Panc1 (cell line): ENCODE measurements at regions not wholly inside any gene's neighbourhood (a gene's known extent, or its start where the extent isn't known, plus 50 kb on each side); places are given as distances from the start of the nearest gene placed in this dataset.

Source experiments
- ATAC-seq: fragments of 200-7000 bp; cut with Tn5 transposase; 2 replicates; pipeline ENCODE4 v1.9.1; 2020; ENCODE audit warnings: mild to moderate bottlenecking, moderate library complexity
- BruUV-seq: library from RNA; stranded (reverse); fragments of 400-500 nt; replicated peaks from 2 replicates; lab custom pipeline; 2021; lab: Mats Ljungman, UMichigan
- CTCF ChIA-PET: fragments of 300-600 bp; sonication (Branson Sonifier 250); formaldehyde crosslinking; loops from one replicate; lab custom pipeline; 2022; ENCODE audit warnings: antibody characterized with exemption; lab: Charles Lee
- POLR2A ChIA-PET: fragments of 300-600 bp; sonication (Branson Sonifier 250); formaldehyde crosslinking; loops from one replicate; lab custom pipeline; 2022; ENCODE audit warnings: antibody characterized with exemption; lab: Charles Lee
- DNase-seq: peaks from one replicate; pipeline ENCODE4 v3.0.0-alpha.2; 2010; ENCODE audit warnings: low read depth, low spot score
- H3K27ac ChIP-seq: 2 replicates; pipeline ENCODE4 v1.5.1; 2011; ENCODE audit warnings: mild to moderate bottlenecking, low read length, inconsistent platforms
- H3K27me3 ChIP-seq: fragments of 200-500 bp; sonication (Bioruptor generic); 2 replicates; pipeline ENCODE4 v1.6.0; 2014; ENCODE audit warnings: low read length, inconsistent platforms; ENCODE audit not compliant: control insufficient read depth, insufficient read depth
- H3K36me3 ChIP-seq: fragments of 200-500 bp; sonication (Bioruptor generic); 2 replicates; pipeline ENCODE4 v1.5.1; 2014; ENCODE audit warnings: inconsistent platforms, mild to moderate bottlenecking, low read length, moderate library complexity; ENCODE audit not compliant: control insufficient read depth, insufficient read depth
- H3K4me1 ChIP-seq: 2 replicates; pipeline ENCODE4 v1.5.1; 2011; ENCODE audit warnings: inconsistent platforms, mild to moderate bottlenecking, low read length, moderate library complexity; ENCODE audit not compliant: control insufficient read depth, insufficient read depth
- H3K4me3 ChIP-seq, 2 experiments: 2 replicates each; pipeline ENCODE4 v1.5.1; 2011 to 2012; ENCODE audit warnings: low read depth in 2 of 2, low read length in 2 of 2, mild to moderate bottlenecking in 2 of 2, inconsistent platforms in 1 of 2, moderate library complexity in 1 of 2
- H3K9me3 ChIP-seq: fragments of 200-500 bp; sonication (Bioruptor generic); 2 replicates; pipeline ENCODE4 v1.5.1; 2014; ENCODE audit warnings: low read depth, mild to moderate bottlenecking, inconsistent platforms, low read length, moderate library complexity; ENCODE audit not compliant: control insufficient read depth, insufficient read depth
- CTCF ChIP-seq: fragments of 450-650 bp; IDR thresholded peaks from 2 replicates; pipeline ENCODE4 v1.5.1; 2017; ENCODE audit warnings: mild to moderate bottlenecking
- POLR2AphosphoS5 ChIP-seq: IDR thresholded peaks from 2 replicates; pipeline ENCODE4 v1.6.1; 2012; ENCODE audit warnings: mild to moderate bottlenecking, low read depth, low read length, moderate library complexity
- REST ChIP-seq, 2 experiments: IDR thresholded peaks; 2 replicates each; pipeline ENCODE4 v1.6.1; 2011 to 2012; ENCODE audit warnings: low read depth in 2 of 2, control low read depth in 1 of 2, low read length in 1 of 2, mild to moderate bottlenecking in 1 of 2, moderate library complexity in 1 of 2; ENCODE audit not compliant: insufficient read depth in 1 of 2
- SIN3A ChIP-seq: IDR thresholded peaks from 2 replicates; pipeline ENCODE4 v1.6.1; 2012; ENCODE audit warnings: low read depth, mild to moderate bottlenecking, low read length, moderate library complexity, borderline replicate concordance; ENCODE audit not compliant: insufficient read depth
- TCF7L2 ChIP-seq: IDR thresholded peaks from 2 replicates; pipeline ENCODE4 v1.6.1; 2011; ENCODE audit warnings: mild to moderate bottlenecking, low read depth, low read length, inconsistent platforms
- in situ Hi-C: cut with HindIII; loops from 2 replicates; pipeline ENCODE4 v1.10.0; 2016; ENCODE audit warnings: low sequenced_read_pairs, low pct_unique_long_range_greater_than_20kb
- intact Hi-C: fragments of 100-400 bp; cut with micrococcal nuclease; formaldehyde crosslinking; loops from one replicate; pipeline ENCODE4 v1.10.0; 2022; ENCODE audit not compliant: unreplicated experiment

- in situ Hi-C loops: no loop called here
- no peak for DNase-seq
Measured at GRCh38 chr13:70253834-70254233, 145.6 kb upstream of the KLHL1 start.

GRCh38 chr13:70253411-70253810, 145.2 kb upstream of the KLHL1 start:
- Histone ChIP-seq H3K27me3 (no peaks in the 10 kb centered on the region), H3K36me3 (no peaks in the 10 kb centered on the region), H3K4me3 (no peak overlapping the region), H3K9me3 (no peaks in the 10 kb centered on the region), H3K27ac (no peak overlapping the region), H3K4me1 (no peaks in the 10 kb centered on the region)
- BruUV-seq: no TSS peak
- in situ Hi-C loops: no loop called here
- intact Hi-C loops: no loop called here
- DNase-seq (no peak), ATAC-seq (no peak)
- POLR2A ChIA-PET: no interaction called here
- CTCF ChIA-PET: no interaction called here
- no peak for TF ChIP-seq POLR2AphosphoS5
- no peak for TF ChIP-seq CTCF
- no peak for TF ChIP-seq TCF7L2
- TF ChIP-seq REST (IDR thresholded peaks at IDR 0.05; ENCODE audit: insufficient read depth in 1 of 2, low read depth in 2 of 2, low read length in 1 of 2): no peak
- no peak for TF ChIP-seq SIN3A

More at GRCh38 chr13:70253834-70254233, 145.6 kb upstream of the KLHL1 start:
- no peaks in the 10 kb centered on the region for H3K36me3 ChIP-seq
- no peak for ATAC-seq
- H3K4me1 ChIP-seq: no peaks in the 10 kb centered on the region
- no peak for TF ChIP-seq SIN3A
- TF ChIP-seq CTCF: no peak
- no peak for TF ChIP-seq TCF7L2
- TF ChIP-seq REST (IDR thresholded peaks at IDR 0.05; ENCODE audit: insufficient read depth in 1 of 2, low read depth in 2 of 2, low read length in 1 of 2): no peak
- no peak for TF ChIP-seq POLR2AphosphoS5
- H3K9me3 ChIP-seq: no peaks in the 10 kb centered on the region
- no peaks in the 10 kb centered on the region for H3K27me3 ChIP-seq
- H3K27ac ChIP-seq: no peak overlapping the region
- intact Hi-C loops: no loop called here
- no TSS peak for BruUV-seq
- CTCF ChIA-PET: no interaction called here
- H3K4me3 ChIP-seq: no peak overlapping the region
- POLR2A ChIA-PET: no interaction called here
